ENCODE measurements at regions not wholly inside any gene's neighbourhood (a gene's known extent, or its start where the extent isn't known, plus 50 kb on each side); places are given as distances from the start of the nearest gene placed in this dataset.

DNA sequence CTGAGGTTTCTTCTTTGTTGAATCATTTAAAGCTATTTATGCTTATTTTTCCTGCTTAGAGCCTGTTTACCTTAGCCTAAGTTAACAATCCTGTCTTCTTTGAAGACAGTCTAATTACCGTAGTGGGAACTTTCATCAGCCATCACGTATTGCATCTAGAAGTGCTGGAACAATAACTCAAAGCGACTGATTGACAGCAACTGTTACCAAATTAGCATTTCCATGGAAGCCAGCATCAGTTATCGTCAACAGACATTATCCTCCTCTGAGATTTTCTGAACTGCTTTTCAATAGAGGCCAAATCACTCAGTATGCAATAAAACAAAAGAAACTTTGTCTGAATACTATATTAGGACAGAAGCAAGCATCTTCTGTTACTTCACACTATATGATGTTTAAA lies 433.3 kb upstream of the SLITRK1 start:
- TF ChIP-seq, protein P1, sequence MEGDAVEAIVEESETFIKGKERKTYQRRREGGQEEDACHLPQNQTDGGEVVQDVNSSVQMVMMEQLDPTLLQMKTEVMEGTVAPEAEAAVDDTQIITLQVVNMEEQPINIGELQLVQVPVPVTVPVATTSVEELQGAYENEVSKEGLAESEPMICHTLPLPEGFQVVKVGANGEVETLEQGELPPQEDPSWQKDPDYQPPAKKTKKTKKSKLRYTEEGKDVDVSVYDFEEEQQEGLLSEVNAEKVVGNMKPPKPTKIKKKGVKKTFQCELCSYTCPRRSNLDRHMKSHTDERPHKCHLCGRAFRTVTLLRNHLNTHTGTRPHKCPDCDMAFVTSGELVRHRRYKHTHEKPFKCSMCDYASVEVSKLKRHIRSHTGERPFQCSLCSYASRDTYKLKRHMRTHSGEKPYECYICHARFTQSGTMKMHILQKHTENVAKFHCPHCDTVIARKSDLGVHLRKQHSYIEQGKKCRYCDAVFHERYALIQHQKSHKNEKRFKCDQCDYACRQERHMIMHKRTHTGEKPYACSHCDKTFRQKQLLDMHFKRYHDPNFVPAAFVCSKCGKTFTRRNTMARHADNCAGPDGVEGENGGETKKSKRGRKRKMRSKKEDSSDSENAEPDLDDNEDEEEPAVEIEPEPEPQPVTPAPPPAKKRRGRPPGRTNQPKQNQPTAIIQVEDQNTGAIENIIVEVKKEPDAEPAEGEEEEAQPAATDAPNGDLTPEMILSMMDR (IDR thresholded peaks at IDR 0.05): no peak
- TF ChIP-seq POLR2A (IDR thresholded peaks at IDR 0.05) (no peak), POLR2AphosphoS5 (IDR thresholded peaks at IDR 0.05) (no peak)

Data from upper lobe of left lung (tissue), 4 donors.